Astrocyte of the hippocampus (primary cell): ENCODE measurements at regions not wholly inside any gene's neighbourhood (a gene's known extent, or its start where the extent isn't known, plus 50 kb on each side); places are given as distances from the start of the nearest gene placed in this dataset.

ENCODE experiments used
- DNase-seq: peaks from one replicate; pipeline ENCODE4 v3.0.0; 2011; ENCODE audit warnings: low read depth, low spot score

DNA sequence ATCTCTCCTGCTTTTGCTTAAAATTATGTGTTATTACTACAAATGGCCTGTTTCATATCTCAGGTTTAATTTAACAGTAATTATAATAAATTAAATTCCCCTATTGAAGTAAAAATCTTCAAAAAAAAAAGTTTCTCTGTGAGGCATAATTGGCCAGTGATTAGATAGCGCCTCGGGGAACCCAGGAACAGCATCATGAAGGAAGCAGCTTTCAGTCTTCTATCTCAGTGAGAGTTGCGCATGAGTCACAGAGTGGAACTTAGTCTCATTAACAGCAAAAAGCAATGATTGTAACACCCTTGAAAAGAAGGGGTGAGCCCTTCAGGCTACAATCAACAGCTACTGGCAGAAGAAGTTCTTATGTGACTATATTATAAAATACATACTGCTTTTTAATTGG lies 506.2 kb upstream of the ZWINT start:
- DNase-seq, result no peak

DNA sequence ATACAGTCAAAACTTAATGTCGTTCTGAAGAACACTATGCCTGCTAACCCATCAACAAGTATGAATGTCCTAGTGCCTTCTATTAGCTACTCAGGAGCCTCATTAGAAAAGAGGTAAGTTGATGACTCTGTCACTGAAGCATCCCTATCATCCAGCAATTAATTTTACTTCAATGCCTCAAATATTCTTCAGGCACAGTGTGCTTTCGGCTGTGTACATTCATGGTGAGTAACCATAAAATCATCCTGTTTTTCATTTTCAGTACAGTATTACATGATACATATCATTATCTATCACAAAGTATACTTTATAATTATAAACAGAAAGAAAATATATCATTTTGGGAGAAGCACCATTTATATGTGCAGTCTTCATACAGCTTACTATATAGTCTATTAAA lies 495.5 kb upstream of the ZWINT start:
- DNase-seq, result peak; percentile 9

DNA sequence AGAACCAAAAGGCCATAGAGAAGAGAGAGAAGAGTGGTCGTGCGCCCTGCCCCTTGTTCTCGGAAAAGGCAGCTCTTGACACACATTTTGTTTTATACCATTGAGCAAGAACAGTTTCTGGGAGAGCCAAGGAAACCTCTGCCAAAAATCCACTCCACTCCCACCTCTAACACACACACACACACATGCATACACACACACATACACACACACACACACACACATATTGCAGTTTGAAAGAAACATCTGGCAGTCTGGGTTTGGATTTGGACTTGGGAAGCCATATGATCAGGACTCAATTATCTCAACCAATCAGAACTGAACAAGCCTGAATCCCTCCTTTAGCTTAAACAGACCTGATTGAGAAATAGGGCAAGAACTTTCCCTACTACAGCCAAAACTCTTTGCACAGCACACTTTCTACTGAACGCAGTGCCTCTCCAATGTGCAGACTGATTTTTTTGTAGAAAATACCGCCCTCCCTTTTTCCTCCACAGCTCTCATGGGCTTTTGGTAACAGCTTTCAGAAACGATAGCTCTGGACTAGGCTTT lies 484.0 kb upstream of the ZWINT start:
- no peak for DNase-seq

GRCh38 chr10:56836659-56837058 lies 475.6 kb upstream of the ZWINT start:
- DNase-seq, result no peak

DNA sequence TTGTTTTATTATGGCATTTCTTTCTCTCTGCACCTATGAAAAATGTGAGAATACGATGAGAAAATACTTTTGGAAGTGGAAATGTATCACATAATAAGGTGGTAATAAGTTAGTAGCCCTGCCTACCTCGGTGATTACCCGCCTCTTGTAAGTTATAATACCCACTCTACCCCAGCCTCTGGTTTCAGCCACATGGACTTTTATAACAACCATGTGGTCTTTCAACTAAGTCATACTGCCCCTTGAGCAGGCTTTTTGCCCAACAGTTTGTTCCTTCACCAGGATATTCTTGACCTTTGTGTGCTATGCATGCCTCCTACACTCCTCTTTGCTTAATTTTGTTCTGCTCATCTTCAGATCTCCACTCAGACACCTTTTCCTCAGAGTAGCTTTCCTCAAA lies 470.6 kb upstream of the ZWINT start:
- no peak for DNase-seq

DNA sequence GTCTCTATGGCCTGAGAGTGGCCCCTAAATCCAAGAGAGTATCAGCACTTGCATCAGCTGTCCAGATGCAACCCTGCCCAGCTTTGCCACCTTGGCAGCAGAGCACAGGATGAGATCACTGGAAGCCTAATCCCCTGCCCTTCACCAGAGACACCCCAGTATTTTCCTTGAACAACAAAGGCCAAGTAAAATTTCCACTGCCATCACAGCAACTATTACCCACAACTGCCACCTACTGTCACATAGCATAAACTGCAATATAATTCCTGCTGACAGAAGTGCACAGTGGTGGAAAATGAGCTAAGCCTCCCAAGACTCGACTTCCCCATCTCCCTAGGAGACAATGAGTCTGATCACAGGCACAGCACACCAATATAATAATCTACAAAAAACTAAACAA lies 462.8 kb upstream of the ZWINT start:
- no peak for DNase-seq

- no peak for DNase-seq
These were observed 444.0 kb upstream of the ZWINT start for GRCh38 chr10:56805022-56805421.

- no peak for DNase-seq
These were observed 424.2 kb upstream of the ZWINT start for GRCh38 chr10:56785292-56785691.

DNA sequence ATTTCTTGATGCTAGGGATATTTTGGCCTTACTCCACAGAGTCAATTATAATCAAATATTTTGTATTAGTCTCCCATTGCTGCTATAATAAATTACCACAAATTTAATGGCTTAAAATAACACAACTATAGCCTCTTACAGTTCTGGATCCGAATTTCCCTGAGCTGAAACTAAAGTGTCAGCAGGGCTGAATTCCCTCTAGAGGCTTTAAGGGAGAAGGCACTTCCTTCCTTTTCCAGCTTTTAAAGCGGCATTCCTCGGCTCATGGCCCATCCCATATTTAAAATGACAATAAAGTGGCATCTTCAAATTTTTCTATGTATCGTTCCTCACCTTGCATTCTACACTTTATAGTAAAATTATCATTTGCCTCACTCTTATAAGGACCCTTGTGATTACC lies 421.4 kb upstream of the ZWINT start:
- no peak for DNase-seq

DNA sequence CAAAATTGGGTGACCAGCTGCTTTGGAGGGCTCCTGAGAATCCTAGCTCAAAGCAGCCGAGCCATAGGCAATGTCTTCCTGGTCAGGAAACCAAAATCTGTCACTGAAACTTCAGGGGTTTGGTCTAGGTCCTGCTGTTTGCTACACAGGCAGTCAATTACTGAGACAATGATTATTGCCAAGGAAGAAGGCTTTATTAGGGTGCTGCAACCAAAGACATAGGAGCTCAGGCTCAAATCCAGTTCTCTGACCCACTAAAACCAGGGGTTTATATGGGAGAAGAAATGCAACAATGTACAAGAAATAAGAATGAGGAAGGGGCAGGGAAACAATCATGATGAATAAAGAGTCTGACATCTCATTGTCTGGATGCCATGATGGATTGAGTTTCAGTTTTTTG lies 410.3 kb upstream of the ZWINT start:
- DNase-seq, result no peak

- DNase-seq, result no peak
These were observed 402.0 kb upstream of the ZWINT start for GRCh38 chr10:56763090-56763489.

GRCh38 chr10:56745490-56745889 lies 384.4 kb upstream of the ZWINT start:
- DNase-seq, result no peak

DNA sequence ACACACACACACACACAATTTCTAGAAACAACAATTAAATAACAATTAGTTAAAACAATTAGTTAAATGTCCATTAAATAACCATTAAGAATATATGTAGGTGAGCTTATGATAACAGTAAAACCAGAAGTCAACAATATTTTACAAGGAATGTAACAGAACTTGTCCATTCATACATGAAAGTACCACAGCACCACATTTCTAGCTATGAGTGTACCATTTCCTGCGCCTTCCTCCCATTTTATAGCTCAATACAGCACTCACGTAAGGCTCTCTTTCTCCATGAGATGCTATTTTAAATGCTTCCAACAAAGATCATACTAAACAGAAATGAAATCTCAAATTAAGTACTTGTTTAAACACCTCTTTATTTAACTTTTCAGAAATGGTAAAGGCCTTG lies 367.3 kb upstream of the ZWINT start:
- DNase-seq, result no peak

- no peak for DNase-seq
These were observed 361.9 kb upstream of the ZWINT start for GRCh38 chr10:56722912-56723311.

DNA sequence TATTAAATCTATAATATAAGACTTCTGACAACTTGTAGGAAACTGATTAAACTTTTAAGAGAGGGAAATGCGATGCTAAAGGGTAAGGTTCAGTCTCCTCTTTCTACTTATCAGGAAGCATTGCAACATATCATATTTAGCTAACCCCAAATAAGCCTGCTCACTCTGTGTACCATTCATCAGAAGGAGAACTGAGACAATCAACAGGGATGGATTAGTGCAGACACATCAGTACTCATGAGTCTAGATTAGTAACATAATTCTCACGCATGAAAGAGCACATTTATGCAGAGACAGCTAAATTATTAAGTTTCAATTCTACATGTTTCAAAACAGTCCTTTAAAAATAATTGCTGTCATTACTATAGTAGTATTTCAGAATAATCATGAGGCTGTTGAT lies 354.2 kb upstream of the ZWINT start:
- no peak for DNase-seq

- no peak for DNase-seq
These were observed 337.4 kb upstream of the ZWINT start for GRCh38 chr10:56698506-56698905.

DNA sequence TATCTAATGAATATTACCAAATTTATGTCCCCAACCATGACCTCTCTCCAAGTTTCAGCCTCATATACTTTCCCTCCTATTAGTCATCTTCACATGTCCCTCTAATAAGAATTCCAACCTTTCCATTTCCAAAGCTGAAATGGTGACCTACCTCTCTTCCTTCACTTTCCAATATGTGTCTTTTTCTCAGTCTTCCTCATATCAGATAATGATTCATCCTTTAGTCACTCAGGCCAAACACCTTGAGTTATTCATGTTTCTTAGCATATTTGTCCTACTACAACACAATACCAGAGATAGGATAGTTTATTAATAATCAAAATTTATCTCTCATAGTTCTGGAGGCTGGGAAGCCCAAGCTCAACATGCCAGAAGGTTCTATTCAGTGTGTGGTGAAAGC lies 318.5 kb upstream of the ZWINT start:
- DNase-seq, result no peak

DNA sequence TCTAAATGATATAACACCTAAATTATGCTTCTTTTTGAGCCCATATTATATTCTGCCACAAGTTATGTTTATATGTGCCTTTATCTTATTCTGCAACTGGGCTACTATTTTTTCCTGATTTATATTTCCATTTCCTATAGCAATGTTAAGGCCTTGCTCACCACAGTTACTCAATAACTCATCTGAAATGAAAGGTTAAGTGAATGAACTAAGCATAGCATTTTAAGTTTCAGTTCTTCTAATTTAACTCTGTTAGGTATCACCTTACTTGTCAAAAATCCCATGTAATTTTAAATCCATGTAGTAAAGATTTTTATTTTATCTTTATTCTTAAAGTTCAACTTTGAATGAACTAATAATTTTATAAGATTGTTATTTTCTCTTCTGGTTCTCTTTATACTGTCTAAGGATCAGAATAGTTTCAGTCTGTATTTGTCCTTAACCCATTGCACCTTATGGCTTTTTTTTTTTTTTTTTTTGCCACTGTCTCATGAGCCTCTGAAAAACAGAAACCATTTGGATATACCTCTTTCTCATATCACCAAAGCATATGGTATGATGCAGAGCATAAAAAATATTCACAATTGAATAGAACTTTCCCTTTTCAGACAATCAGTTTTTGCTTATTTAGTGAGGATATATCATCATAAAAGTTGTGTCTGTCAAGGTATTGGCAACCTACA lies 301.8 kb upstream of the ZWINT start:
- DNase-seq, result no peak

DNA sequence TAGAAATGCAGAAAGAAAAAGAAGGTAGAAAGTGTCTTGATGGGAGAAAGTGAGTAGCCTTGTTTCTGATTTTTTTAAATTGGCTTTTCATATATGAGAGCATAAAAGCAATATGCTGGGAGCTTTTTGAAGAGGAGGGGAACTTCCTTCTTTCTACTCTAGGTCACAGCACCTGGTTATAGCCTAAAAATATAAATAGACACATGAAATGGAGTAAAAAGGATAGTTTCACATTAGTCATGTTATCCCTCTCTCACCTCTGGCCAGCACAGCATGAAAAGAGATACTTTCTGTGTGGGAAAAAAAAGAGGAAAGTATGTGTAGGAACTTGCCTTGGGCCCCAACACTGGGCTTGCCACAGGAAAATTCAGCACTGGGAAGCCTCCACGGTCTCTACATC lies 292.2 kb upstream of the ZWINT start:
- DNase-seq, result no peak

DNA sequence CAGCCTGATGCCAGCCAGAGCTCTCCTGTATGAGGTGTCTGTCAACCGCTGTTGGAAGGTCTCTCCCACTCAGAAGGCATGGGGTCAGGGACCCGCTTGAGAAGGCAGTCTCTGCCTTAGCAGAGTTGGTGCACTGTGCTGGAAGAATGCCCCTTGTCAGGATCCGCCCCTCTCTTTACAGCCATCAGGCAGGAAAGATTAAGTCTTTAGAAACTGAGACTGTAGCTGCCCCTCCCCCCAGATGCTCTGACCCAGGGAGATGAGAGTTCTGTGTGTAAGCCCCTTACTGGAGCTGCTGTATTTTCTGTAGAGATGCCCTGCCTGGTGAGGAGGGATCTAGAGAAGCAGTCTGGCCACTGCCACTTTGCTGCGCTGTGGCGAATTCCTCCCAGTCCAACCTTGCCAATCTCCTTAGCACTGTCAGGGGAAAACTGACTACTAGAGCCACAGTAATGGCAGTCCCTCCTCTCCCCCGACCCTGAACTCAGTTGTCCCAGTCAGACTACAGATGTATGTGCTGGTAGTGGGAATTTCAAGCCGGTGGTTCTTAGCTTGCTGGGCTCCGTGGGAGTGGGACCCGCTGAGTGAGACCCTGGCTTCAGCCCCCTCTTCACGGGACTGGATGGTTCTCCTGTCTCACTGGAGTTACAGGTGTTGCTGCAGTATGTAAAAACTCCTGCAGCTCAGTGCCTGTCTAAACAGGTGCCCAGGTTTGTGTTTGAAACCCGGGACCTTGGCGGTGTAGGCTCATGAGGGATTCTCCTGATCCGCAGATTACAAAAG lies 285.5 kb upstream of the ZWINT start:
- DNase-seq, result no peak

DNA sequence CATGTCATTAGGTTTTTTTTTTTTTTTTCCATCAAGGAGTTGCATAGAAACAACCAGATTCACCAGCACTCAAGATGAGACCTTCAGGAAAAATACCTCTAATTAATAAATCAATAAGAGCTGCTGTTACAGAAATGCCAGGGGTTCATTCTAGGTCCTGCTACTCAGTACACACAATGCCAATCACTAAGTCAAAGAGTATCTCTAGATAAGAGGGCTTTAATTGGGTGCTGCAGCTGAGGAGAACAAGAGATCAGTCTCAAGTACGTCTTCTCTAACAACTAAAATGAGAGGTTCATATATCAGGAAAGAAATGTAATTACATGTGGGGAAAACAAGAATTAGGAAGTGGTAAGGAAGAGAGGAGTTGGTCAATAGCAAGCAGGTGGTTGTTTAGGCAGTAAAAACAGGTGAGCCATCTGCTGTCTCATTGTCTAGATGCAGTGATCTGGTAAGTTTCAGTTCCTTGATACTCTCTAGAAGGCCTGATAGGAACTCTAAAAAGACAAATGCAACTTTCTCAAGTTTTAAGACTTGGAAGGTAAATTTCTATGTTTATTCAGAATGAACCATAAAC lies 272.9 kb upstream of the ZWINT start:
- no peak for DNase-seq

DNA sequence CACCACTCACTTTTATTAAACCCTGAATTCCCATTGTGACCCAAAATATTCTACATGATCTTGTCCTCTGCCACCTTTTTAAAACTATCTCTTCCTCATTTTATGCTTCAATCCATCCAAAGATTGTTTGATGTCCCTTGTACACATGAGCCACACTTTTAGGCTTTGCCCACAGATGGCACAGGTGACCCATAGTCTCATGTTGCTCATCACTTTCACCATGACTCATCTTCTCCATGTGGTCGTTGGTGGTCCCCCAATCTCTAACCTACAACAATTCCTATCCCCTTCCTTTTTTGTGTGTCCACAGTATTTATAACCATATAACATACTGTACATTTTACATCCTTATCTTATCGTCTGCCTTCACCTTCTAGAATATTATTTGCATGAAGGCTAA lies 271.5 kb upstream of the ZWINT start:
- DNase-seq, result no peak

- no peak for DNase-seq
These were observed 263.0 kb upstream of the ZWINT start for GRCh38 chr10:56624082-56624481.
